ENCODE measurements at regions not wholly inside any gene's neighbourhood (a gene's known extent, or its start where the extent isn't known, plus 50 kb on each side); places are given as distances from the start of the nearest gene placed in this dataset.
"Not testable (repeated sequence)": the region's sequence is repeated elsewhere in the genome, so short reads cannot be mapped to it uniquely, and the experiment has no call there.

DNA sequence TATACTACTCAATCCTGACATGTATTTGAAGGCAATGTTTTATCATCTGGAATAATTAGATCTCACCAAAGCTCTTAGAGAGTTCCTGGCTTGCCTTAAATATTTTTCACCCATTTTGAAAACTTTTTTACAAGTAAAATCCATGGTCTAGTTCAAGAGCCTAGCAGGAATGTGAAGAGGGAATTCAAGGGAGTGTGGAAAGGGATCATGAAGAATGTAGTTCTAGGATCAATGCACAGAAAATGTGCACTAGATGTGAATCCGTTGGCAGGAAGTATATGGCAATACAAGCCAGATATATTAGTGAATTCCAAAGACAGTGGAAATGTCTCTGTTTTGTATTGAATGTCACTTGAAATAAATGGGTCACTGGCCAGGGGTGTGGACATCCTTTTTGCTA is 167.9 kb upstream of the MOCS2 start:
- no peak for DNase-seq

DNA sequence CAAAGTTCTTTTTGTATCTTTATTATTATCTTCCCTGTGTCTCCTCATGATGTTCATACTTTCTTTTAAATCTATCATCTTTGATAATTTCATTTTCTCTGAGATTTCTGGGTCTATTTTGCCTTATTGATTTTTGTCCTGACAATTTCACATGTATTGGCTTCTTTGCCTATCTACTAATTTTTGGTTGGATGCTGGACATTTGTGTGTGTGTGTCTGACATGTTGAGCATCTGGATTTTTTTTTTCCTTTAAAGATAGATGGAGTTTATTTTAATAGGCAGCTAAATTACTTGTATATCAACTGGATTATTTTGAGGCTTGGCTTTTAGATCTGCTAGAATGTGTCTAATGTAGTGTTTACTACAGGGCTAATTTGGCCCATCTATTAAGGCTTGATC is 178.0 kb upstream of the MOCS2 start:
- no peak for DNase-seq

DNA sequence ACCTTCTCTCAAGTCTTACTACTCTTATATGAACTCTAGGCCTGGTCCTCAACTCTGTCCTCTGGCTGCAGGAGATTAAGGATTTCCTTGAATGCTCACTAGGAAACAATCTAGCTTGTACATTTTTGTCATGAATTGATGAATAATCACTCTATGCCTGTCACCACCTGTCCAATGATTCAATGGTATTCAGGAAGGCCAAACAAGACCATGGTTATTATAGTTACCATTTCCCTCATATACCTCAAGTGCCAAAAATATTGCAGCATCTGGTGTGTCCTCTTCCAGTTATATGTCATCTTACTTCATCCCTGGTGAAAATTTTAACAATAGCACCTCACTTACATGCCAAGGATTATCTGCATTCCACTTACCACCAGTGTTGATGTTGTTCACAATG is 179.0 kb upstream of the MOCS2 start:
- no peak for DNase-seq

DNA sequence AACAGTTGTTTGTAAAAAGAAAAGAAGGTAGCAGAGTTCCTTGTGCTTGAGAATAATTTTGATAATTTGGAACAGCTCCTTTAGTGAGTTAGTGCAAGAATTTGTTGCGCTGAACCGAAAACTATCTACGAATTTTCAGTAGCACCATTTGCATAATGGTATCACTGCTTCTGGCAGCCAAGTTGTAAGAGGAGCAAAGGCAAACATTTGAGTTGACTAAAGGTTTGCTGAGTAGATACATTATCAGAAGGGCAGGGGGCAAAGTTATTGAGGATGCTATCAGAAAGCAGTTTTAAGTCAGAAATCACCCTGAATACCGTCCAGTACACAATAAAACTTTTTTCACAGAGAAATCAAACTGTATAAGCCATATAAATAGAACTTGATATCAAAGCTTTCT is 181.5 kb upstream of the MOCS2 start:
- no peak for DNase-seq

DNA sequence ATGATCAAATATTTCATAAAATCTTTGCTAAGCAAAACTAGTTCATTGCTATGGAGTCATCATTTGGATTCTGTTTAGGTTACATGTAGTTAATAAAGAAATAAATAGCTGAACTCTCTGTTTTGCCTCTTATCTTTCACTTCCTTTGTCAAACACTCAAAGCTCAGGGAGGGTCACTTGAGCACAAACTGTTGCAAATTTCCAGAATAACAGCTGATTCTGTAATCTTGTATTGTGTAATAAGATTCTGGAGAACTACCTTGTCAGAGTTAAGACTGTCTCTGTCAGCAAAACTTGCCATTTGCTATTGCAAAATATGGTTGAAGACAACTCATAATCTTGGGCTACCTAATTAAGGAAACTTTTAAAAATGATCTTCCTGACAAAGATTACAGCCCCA is 182.0 kb upstream of the MOCS2 start:
- DNase-seq = no peak

DNA sequence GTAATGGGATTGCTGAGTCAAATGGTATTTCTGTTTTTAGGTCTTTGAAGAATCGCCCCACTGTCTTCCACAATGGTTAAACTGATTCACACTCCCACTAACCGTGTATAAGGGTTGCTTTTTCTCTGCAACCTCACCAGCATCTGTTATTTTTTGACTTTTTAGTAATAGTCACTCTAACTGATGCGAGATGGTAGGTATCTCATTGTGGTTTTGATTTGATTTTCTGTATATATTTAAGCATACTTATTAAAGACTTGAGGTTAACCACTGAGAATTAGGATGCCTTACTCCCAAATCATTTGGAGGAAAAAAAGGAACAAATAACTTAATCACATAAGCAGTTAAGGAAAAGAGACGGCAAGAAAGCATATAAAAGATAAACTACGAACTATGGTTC is 181.6 kb upstream of the FST start:
- DNase-seq = no peak

DNA sequence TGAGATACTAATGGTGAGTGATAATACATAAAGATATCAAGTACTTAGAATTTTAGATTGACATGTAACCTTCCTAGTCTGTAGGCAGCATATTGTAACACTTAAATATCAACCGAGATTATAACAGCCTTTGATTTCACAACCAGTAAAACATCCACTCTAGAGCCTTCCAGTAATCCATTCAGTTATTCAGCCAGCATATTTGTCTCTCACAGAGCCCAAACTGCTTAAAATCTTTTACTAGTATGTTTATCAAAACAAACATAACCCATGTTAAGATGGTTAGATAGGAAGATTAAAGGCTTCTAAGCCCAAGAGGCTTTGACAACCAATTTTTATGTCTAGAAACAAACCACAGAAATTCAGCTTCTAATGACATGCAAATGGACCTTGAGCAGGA is 177.9 kb upstream of the FST start:
- DNase-seq = no peak

DNA sequence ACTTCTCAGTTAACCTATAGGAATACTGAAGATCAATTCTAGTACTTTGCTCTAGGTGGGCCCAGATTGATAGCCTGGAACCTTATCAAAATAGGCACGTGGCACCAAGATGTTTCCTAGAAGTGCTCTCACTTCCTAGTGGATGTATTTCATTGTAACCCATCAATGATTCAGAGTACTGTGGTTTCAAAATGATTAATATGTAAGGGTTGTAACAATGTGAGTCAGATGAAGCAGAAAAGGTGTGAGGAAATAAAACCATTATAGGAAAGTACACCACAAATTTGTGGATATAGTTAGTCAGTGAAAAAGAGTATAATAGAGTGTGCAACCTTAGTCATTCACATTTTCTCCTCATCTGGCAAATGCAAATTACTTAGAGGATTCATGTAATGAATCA is 177.3 kb upstream of the FST start:
- no peak for DNase-seq

DNA sequence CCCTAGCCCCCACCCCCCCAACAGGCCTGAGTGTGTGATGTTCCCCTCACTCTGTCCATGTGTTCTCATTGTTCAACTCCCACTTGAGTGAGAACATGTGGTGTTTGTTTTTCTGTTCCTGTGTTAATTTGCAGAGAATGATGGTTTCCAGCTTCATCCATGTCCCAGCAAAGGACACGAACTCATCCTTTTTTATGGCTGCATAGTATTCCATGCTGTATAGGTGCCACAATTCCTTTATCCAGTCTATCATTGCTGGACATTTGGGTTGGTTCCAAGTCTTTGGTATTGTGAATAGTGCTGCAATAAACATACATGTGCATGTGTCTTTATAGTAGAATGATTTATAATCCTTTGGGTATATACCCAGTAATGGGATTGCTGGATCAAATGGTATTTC is 175.1 kb upstream of the FST start:
- DNase-seq = not testable (repeated sequence)

DNA sequence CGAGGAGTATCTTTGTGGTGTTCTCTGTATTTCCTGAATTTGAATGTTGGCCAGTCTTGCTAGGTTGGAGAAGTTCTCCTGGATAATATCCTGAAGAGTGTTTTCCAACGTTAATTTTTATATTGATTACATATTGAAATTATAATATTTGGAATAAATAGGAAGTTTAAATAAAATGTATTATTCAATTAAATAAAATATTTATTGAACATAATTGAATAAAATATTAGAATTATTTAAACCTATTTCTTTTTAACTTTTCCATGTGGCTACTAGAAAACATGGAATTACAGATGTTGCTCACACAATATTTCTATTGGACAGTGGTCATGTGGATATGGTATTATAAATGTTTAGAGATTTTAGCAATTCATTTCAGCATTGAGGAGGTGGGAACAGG is 170.8 kb upstream of the FST start:
- DNase-seq = no peak

DNA sequence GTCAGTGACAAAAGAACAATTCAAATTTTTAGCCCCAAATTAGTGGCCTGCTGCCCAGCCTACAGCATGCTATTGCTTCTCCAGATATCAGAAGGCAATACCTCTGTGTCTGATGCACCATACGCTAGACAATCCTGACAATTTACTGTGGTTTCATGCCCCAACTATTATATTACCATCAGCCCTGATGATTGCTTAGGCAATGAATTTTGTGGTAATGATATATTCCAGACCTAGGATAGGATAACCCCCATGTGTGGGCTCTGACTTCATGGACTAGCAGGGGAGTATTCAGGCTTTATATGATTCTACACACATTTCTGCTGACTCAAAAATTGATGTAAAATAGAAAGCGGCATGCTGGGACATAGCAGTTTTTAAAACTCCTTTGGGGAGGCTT is 168.7 kb upstream of the FST start:
- DNase-seq = no peak

DNA sequence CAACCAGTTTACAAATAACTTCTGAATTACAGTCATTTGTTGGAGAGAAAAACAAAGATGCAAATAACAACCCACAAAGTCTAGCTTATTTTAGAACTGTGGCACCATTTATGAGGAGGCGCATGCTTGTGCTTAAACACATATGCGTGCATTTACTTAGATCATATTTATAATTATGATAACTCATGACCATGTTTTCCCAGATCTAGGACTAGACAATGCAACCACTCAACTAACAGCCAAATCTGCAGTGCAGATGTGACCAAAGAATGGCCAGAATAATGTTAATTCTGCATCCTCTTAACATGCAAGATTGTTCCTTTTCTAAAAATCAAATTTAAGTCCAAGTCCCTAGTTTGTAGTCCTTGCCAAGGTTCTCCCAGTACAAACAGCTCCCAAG is 167.3 kb upstream of the FST start:
- no peak for DNase-seq

DNA sequence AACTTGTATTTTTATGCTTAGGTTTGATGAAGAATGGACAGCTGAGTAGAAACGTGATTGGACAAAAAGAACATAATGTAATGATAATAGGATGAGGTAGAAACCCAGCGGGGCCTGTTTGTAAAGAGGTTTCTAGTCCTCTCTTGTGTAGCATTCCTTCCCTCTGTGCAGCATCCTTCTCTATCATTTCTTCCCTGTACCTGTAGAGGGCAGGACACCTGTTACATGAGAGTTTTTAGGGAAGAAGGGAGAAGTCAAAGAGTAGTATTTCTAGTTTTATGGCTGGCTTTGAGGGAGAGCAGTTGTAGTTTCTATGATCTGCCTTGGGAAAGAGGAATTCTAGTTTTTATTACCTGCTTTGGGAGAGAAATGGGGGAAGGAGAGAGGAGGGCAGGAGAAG is 162.1 kb upstream of the FST start:
- DNase-seq = no peak

DNA sequence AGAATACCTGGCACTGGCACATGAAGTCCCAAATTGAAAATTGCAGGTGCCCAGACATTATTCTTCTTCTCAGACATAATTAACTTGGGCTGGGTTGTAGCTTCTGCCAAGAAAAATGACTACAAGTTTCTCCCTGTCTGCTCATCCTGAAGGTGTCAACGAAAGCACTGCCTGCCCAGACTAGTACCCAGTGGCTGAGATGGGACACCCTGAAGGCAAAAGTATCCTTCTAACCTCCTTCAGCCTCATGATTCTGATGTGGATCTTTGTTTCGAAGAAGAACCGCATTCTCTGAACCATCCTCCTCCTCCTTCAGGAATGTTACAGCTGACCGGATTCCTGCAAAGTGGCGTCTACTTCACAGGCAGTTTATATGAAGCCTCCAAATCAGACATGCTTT is 161.1 kb upstream of the FST start:
- DNase-seq = no peak

DNA sequence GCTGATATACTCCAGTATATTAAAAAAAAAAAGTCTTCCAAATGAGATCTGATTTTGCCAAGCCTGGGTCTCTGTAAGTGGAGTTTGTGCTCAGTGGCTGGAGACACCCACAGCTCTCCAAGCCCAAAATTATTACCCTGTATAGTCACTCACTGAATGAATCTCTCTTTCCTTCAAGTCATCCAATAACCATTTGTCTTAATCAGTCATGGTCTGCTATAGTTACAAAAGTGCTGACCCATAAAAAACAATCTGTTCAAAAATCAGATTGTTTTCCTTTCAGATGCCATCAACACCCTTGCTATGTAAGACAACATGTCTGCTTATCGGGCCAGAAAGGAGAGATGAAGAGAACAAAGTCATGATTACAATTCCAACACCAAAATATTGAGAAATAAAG is 159.4 kb upstream of the FST start:
- no peak for DNase-seq

DNA sequence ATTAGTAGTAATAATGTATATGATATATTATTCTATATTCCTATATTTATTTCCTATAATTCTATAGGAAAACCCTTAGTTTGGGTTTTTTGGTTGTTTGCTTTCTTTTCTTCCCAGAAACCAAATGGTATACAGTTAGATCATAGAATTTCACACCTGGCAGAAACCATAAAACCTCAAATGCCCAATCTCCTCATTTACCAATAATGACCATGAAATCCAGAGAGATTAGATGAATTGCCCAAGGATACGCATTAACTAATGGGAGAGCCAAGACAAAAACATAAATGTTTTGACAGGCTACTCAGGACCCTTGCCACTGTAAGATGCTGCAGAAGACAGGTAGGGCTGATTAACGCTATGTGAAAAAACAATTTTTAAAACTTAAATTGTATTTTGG is 158.7 kb upstream of the FST start:
- DNase-seq = no peak

DNA sequence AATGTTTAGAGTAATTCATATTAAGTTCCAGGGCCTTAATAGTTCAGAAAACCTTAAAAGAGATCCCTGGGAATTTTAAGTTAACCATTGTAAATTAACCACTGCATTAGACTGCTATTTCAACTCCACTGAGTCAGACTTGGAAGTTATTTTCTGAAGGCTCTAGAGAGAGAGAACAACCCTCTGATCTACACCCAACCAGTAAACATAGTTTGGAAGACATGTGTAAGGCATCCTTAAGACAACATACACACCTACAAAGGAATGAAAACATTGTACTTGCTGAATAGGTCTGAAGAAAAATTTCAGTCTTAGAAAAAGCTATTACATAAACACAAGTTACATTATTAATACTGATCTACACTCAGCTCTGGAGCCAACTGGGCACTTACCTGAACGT is 158.2 kb upstream of the FST start:
- DNase-seq = no peak

DNA sequence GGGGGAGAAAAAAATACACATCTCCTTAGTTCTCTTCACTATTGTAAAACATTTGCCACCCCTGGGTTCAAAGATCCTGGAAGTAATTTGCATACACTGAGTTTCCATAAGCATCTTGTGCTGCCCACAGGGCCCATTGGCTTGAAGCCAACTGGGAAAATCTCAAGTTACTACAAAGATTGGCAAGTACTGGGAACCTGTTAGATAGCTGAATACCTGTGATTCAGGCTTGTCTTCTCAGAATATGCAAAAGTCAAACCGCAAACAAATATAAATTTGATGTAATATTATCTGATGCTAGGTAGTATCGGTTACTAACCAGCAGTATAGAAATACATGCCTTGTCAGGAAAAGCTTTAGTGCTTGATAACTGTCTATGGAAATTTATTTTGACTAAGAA is 156.9 kb upstream of the FST start:
- no peak for DNase-seq

DNA sequence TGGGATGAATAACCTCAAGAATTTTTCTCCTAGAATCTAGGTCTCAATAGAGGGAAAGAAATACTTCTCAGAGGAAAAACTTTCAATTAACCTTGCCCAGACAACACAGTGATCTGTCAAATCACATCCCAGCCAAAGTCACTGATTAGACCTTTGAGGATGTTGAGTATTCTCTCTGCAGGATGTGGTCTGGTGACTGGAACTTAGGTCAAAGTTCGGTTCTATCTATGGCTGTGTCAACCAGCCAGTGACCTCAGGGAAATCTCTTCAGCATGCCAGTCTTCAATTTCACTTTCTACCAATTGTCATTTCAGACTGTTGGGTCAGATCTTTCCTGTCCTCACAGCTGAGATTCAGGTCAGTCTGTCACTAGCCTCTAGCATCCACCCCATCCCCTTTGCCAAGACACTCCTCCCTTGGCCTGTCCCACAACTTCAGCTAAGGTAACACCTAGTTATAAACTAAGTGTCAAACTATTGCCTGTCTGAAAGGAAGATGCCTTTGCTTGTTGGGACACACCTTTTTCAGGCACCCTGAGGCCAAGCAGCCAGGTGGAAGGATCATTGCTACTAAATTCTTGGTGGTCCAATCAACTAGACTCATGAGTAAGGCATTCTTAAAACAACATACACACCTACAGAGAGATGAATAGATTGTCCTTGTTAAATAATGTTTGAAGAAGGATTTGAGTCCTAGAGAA is 156.3 kb upstream of the FST start:
- no peak for DNase-seq

DNA sequence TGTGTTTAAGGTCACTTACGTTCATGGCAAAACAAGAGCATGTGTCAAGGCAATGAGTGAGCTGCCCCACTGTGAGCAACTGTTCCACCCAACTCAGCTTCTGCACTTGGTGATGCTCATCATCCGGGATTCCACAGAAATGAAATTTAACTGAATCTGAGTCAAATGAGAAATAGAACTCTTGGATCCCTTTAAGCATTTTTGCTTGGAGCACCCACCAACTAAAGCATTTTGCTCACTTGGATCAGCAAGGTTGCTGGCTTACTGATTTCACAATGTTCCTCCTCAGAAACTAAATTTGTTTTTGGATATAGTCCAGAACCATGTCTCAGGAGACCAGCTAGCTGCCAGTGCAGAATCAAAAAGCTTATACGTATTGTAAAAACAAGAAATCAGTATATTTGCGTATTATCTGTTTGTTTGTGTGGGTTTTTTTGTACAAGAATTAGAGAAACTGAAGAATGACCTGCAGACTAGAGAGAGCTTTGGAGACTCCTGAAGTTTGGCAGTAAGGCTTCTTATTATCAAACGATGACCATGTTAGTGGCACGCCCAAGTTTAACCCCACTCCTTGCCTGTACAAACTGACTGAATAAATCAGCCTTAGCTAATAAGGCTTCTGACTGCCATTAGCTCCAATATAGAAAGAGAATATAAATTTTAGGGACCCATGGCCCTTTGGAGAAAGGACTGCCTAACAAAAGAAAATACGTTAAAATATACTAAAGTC is 153.8 kb upstream of the FST start:
- no peak for DNase-seq

DNA sequence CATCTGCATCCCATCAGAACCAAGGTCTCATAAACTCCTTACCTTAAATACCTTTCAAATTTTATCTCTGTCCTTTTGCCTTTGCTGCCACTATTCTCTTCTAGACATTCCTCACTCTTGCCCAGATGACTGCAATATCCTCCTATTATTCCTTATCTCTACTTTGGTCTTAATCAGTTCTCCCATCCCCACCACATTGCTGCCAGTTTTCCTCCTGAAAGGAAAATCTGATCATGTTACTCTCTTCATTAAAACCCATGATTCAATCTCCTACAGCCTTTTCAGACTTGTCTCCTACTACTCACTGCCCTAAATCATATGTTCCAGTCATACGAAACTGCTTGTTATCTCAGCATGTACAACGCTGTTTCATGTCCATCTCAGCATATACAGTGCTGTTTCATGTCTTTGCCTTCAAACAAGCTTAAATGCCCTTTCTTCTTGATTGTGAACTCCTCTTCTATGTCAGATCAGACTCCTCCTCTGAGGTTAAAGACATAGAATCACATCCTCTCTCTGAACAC is 152.6 kb upstream of the FST start:
- DNase-seq = no peak

DNA sequence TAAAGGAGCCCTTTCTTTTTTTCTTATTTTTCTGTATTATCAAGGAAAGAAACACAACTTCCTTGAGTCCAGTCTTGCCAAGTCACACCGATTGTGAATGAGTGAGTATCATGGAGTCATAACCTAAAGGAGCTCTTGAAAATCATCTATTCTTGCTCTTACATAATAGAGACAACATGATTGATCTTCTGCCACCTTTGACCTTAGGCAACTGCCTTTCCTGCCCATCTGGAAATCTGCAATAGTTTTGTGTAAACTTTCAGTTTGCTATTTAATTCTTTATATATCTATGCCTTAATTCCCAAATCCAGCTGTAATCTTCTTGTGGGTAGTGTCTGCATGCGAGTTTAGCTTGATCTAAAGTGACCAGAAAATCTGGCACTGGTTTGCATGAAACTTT is 149.9 kb upstream of the FST start:
- no peak for DNase-seq

DNA sequence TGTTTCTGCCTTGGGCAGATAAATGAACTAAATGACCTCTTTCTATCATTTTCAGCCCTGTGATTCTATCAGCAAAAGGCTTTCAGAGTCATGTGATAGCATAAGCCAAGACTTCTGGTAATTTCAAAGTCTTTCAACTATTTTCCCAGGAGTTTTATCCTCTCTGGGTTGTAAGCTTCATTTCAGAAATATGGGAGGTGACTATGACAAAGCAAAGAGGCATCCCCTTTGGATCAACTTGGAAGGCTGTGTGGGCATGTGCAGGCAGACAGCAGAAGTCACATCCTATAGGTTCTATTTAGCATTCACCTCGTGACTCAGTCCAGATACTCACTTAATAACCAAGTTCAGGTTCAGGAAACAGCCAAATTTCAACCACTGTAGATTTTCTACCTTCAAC is 149.0 kb upstream of the FST start:
- no peak for DNase-seq

DNA sequence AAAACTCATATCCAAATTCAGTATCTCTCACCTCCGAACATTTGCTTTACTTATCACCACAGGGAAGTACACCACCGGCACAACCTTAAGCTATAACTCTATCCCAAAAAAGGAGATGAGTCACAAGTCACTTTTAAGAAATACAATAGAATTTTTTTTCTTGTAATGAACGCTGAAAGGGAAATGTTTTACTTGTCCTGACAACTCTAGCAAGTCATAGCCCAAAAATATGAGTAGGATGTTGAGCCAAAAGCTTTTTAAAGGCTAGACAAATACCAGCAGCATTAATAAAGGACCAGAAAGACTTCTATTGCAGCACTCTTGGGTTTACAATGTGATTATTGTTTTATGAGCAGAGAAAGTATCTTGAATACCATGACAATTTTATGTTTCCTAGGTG is 147.3 kb upstream of the FST start:
- no peak for DNase-seq

DNA sequence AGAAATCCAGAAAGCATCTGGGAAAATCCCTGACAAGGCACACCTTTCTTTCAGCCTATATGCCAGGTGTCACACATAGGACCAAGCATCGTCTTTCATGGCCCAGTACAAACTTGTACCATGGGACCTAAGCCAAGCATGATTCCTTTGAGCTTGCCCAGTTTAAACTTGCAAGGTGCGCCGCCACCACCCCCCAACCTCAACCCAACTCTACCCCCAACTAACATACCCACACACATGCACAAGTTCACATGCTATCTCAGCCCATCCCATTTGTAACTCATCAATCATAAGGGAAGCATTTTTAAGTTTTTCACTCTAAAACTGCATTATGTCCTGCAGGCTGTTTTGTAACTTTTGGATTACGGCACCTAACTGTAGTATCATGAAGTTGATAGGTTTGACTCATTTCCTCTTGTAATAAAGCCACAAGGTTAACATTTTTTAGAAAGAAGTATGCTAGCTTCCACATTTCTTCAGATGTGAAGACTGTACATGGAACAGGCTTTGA is 145.9 kb upstream of the FST start:
- DNase-seq = no peak

All from CD4-positive, alpha-beta T cell treated with Interleukin-10 for 1 hour (primary cell).